PC-9 (cell line): ENCODE measurements at regions not wholly inside any gene's neighbourhood (a gene's known extent, or its start where the extent isn't known, plus 50 kb on each side); places are given as distances from the start of the nearest gene placed in this dataset.

Experiments used
- BruUV-seq: library from RNA; stranded (reverse); fragments of 400-500 nt; replicated peaks from 2 replicates; lab custom pipeline; 2021; lab: Mats Ljungman, UMichigan
- CTCF ChIA-PET: fragments of 300-600 bp; sonication (Branson Sonifier 250); formaldehyde crosslinking; loops from one replicate; lab custom pipeline; 2022; ENCODE audit warnings: antibody characterized with exemption; lab: Charles Lee
- POLR2A ChIA-PET: fragments of 300-600 bp; sonication (Branson Sonifier 250); formaldehyde crosslinking; loops from one replicate; lab custom pipeline; 2022; ENCODE audit warnings: antibody characterized with exemption; ENCODE audit not compliant: unreplicated experiment; lab: Charles Lee
- DNase-seq, 2 experiments: peaks; one replicate each; pipeline versions ENCODE4 v3.0.0 to v3.0.0-alpha.2; 2015 to 2022; ENCODE audit warnings: mixed read lengths in 1 of 2
- H2AFZ ChIP-seq: fragments of 200-600 bp; sonication (generic); 2 replicates; pipeline ENCODE4 v1.8.1; 2017; ENCODE audit warnings: antibody characterized with exemption
- H3F3A ChIP-seq: fragments of 200-600 bp; sonication (generic); 2 replicates; pipeline ENCODE4 v1.8.1; 2017; ENCODE audit warnings: antibody characterized with exemption, mild to moderate bottlenecking, low read depth; ENCODE audit not compliant: insufficient read depth
- H3K27ac ChIP-seq: fragments of 200-600 bp; sonication (generic); 2 replicates; pipeline ENCODE4 v1.6.1; 2016; ENCODE audit warnings: mixed run types
- H3K27me3 ChIP-seq: fragments of 200-600 bp; sonication (generic); 2 replicates; pipeline ENCODE4 v1.6.1; 2016; ENCODE audit warnings: low read depth, mixed run types; ENCODE audit not compliant: insufficient read depth
- H3K36me3 ChIP-seq: fragments of 200-600 bp; sonication (generic); 2 replicates; pipeline ENCODE4 v1.6.1; 2016; ENCODE audit warnings: low read depth, mixed run types
- H3K4me1 ChIP-seq: fragments of 200-600 bp; sonication (generic); replicated peaks from 2 replicates; pipeline ENCODE4 v1.6.1; 2016; ENCODE audit warnings: mixed run types; ENCODE audit not compliant: insufficient read depth
- H3K4me2 ChIP-seq: fragments of 200-600 bp; sonication (generic); 2 replicates; pipeline ENCODE4 v1.6.1; 2017; ENCODE audit warnings: mixed run types
- H3K4me3 ChIP-seq: fragments of 200-600 bp; sonication (generic); 2 replicates; pipeline ENCODE4 v1.6.1; 2016; ENCODE audit warnings: mixed run types
- H3K79me2 ChIP-seq: fragments of 200-600 bp; sonication (generic); 2 replicates; pipeline ENCODE4 v1.6.1; 2017; ENCODE audit warnings: low read depth, mixed run types
- H3K9me2 ChIP-seq: fragments of 200-600 bp; sonication (generic); 2 replicates; pipeline ENCODE4 v1.8.1; 2017; ENCODE audit warnings: mild to moderate bottlenecking; ENCODE audit not compliant: insufficient read depth
- H3K9me3 ChIP-seq: fragments of 200-600 bp; sonication (generic); 2 replicates; pipeline ENCODE4 v1.8.1; 2016; ENCODE audit warnings: low read depth; ENCODE audit not compliant: insufficient read depth
- H4K20me1 ChIP-seq: fragments of 200-600 bp; sonication (generic); 2 replicates; pipeline ENCODE4 v1.8.1; 2017; ENCODE audit not compliant: insufficient read depth
- CTCF ChIP-seq: fragments of 200-600 bp; sonication (generic); conservative IDR thresholded peaks from 2 replicates; pipeline ENCODE4 v1.6.1; 2017; ENCODE audit warnings: mixed run types, antibody characterized with exemption, mild to moderate bottlenecking, moderate library complexity
- EZH2 ChIP-seq: fragments of 200-600 bp; sonication (generic); IDR thresholded peaks from 2 replicates; pipeline ENCODE4 v1.8.0; 2017; ENCODE audit warnings: antibody characterized with exemption, low read depth
- intact Hi-C: fragments of 100-400 bp; cut with micrococcal nuclease; formaldehyde crosslinking; loops from one replicate; pipeline ENCODE4 v1.10.0; 2022; ENCODE audit not compliant: unreplicated experiment

GRCh38 chr21:35648512-35648911 lies 411.8 kb downstream of the SETD4 start:
- POLR2A ChIA-PET: interaction anchor here (0.6 kb wide), 1 partner anchor 16 kb away, joined by 3 read pairs; no protein-coding TSS in a partner anchor
- BruUV-seq: no TSS peak

GRCh38 chr21:35646606-35647005 lies 413.7 kb downstream of the SETD4 start:
- Histone ChIP-seq H3K9me3 (no peaks in the 10 kb centered on the region), H3K4me2 (no peak overlapping the region), H3K4me1 (no peaks in the 10 kb centered on the region), H3F3A (no peaks in the 10 kb centered on the region), H3K9me2 (no peaks in the 10 kb centered on the region), H3K36me3 (no peaks in the 10 kb centered on the region), H2AFZ (no peak overlapping the region), H3K27me3 (no peaks in the 10 kb centered on the region), H3K4me3 (no peak overlapping the region), H3K27ac (no peak overlapping the region), H3K79me2 (no peaks in the 10 kb centered on the region), H4K20me1 (no peaks in the 10 kb centered on the region)
- ChIA-PET POLR2A (no interaction called here), CTCF (no interaction called here)
- no peak for DNase-seq
- intact Hi-C loops: no loop called here
- TF ChIP-seq EZH2 (no peak), CTCF (no peak)
- no TSS peak for BruUV-seq

More at GRCh38 chr21:35648512-35648911, 411.8 kb downstream of the SETD4 start:
- no peaks in the 10 kb centered on the region for H3F3A ChIP-seq
- H4K20me1 ChIP-seq: no peaks in the 10 kb centered on the region
- H3K36me3 ChIP-seq: no peaks in the 10 kb centered on the region
- DNase-seq: no peak
- no peak overlapping the region for H2AFZ ChIP-seq
- H3K27me3 ChIP-seq: no peaks in the 10 kb centered on the region
- no peak overlapping the region for H3K4me2 ChIP-seq
- H3K4me3 ChIP-seq: no peak overlapping the region
- CTCF ChIA-PET: interaction anchor here (0.7 kb wide), 1 partner anchor 136 kb away, joined by 3 read pairs; no protein-coding TSS in a partner anchor
- TF ChIP-seq EZH2 (no peak), CTCF (no peak)
- no peak overlapping the region for H3K27ac ChIP-seq
- no peaks in the 10 kb centered on the region for H3K79me2 ChIP-seq
- no peaks in the 10 kb centered on the region for H3K9me3 ChIP-seq
- no peaks in the 10 kb centered on the region for H3K9me2 ChIP-seq
- intact Hi-C loops: no loop called here
- no peaks in the 10 kb centered on the region for H3K4me1 ChIP-seq

GRCh38 chr21:35645991-35646390 lies 414.3 kb downstream of the SETD4 start:
- H4K20me1 ChIP-seq: no peaks in the 10 kb centered on the region

More at GRCh38 chr21:35645991-35646390, 414.3 kb downstream of the SETD4 start:
- Histone ChIP-seq H3K36me3 (no peaks in the 10 kb centered on the region), H3K27me3 (no peaks in the 10 kb centered on the region), H3K27ac (no peak overlapping the region), H3K4me1 (no peaks in the 10 kb centered on the region), H3K4me3 (no peak overlapping the region), H3K9me2 (no peaks in the 10 kb centered on the region), H3F3A (no peaks in the 10 kb centered on the region), H2AFZ (no peak overlapping the region), H3K9me3 (no peaks in the 10 kb centered on the region), H3K79me2 (no peaks in the 10 kb centered on the region), H3K4me2 (no peak overlapping the region)
- POLR2A ChIA-PET: no interaction called here
- no peak for DNase-seq
- no TSS peak for BruUV-seq
- no peak for TF ChIP-seq CTCF
- no peak for TF ChIP-seq EZH2
- intact Hi-C loops: no loop called here
- CTCF ChIA-PET: no interaction called here
